ENCODE measurements at regions not wholly inside any gene's neighbourhood (a gene's known extent, or its start where the extent isn't known, plus 50 kb on each side); places are given as distances from the start of the nearest gene placed in this dataset.

DNA sequence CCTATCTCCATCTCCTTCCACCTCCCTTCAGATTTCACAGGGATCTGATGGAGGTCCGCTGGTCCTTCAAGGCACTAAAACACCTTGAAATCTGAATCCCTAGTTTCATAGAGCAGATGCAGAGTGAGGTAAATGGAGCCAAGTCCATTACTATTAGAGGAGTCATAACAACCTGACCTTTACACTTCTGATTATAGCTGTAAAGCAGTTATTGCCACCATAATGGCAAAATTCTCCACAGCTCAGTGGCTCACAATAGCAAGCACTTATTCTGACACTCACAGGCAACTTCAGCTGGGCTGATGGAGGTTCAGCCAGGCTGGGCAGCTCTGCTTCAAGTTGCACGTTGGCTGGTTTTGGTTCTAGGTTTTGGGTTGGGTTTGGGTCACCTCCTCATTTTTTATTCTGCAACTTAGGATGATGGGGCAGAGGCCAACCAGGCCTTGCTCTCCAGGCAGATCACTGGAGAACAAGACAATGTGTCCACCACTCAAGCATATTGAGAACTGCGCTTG is 51.4 kb upstream of the LRAT start:
- Histone ChIP-seq H3K27me3 (replicated peaks; ENCODE audit: insufficient read depth, low read depth, low read length, poor library complexity) (no peaks in the 10 kb centered on the region), H3K27ac (ENCODE audit: low read depth, low read length, poor library complexity, severe bottlenecking) (no peak overlapping the region), H3K9me3 (ENCODE audit: low read depth, low read length, poor library complexity, severe bottlenecking) (no peaks in the 10 kb centered on the region), H3K4me3 (ENCODE audit: low read depth, low read length, poor library complexity, severe bottlenecking) (no peak overlapping the region), H3K4me1 (ENCODE audit: insufficient read depth, low read length, poor library complexity, severe bottlenecking) (peaks cover 10% of the 10 kb centered on the region), H3K36me3 (ENCODE audit: insufficient read depth, low read length, poor library complexity, severe bottlenecking) (no peaks in the 10 kb centered on the region)
- no peak for DNase-seq (ENCODE audit: low spot score)
- intact Hi-C loops (cut with micrococcal nuclease; ENCODE audit: unreplicated experiment): no loop called here
- CTCF ChIA-PET: no interaction called here
- POLR2A ChIA-PET (ENCODE audit: low non-redundant PET): no interaction called here
- TF ChIP-seq EZH2 (IDR thresholded peaks at IDR 0.05; ENCODE audit: borderline replicate concordance, low read depth, low read length, poor library complexity, severe bottlenecking) (no peak), CTCF (conservative IDR thresholded peaks at IDR 0.05; ENCODE audit: low read depth, low read length) (no peak)
- BruUV-seq (replicated peaks): no TSS peak
